Skeletal muscle cell (primary cell): ENCODE measurements at regions not wholly inside any gene's neighbourhood (a gene's known extent, or its start where the extent isn't known, plus 50 kb on each side); places are given as distances from the start of the nearest gene placed in this dataset.
"Not testable (repeated sequence)": the region's sequence is repeated elsewhere in the genome, so short reads cannot be mapped to it uniquely, and the experiment has no call there.

Source experiments
- DNase-seq: peaks from one replicate; pipeline ENCODE4 v3.0.0-alpha.2; 2010; ENCODE audit warnings: low read depth
- H3K4me3 ChIP-seq: 2 replicates; pipeline ENCODE4 v1.5.1; 2011; ENCODE audit warnings: low read depth, mild to moderate bottlenecking, control low read depth, low read length, moderate library complexity

DNA sequence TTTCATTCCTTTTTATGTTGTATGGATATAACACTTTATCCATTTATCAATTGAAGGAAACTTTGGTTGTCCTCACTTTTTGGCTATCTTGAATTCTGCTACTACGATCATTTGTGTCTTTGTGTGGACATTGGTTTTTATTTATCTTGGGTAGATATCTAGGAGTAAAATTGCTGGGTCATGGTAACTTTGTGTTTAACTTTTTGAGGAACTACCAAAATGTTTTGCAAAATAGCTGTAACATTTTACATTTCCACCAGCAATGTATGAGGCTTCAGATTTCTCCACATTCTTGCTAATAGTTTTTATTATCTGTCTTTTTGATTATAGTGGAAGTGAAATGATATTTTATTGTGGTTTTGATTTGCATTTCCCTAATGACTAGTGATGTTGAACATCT is 55.6 kb downstream of the TLNRD1 start:
- no peak for DNase-seq
- no peak overlapping the region for H3K4me3 ChIP-seq

DNA sequence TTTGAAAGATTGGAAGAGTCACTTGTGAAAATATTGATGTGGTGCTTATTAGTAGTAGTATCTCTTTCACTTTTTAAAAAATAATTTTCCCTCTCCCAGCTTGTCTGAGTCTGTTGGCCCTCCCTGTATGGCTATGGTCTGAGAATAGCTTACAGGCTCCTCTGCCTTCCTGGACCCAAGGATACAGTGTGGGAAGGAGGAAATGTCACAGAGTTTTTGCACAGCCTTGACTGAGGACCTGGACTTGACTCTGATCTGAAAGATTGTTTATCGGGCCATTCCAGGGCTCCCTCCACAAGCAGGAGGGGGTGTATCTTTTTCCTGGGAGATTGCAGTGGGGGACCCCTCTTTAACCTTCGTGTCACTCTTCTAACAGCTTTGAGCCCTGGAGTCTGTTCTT is 59.7 kb downstream of the TLNRD1 start:
- no peak for DNase-seq

DNA sequence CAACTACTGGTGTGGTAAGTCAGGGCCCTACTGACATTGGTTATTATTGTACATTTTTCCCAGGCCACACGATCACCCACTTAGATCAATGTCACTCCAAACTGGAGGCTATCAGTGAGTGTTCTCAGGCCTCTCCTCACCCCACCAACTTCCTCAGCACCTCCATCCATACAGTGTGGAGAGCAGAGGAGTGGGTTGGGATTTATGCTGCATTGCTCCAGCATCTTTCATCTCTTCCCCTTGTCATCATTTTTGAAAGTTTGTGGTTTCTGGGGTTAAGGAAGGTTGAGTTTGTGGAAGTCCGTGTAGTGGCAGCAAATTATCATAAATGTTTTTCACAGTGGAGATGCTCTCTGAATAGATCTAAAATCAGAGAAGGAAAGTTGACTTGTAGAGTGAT is 60.2 kb downstream of the TLNRD1 start:
- no peak overlapping the region for H3K4me3 ChIP-seq
- no peak for DNase-seq

More for the DNA sequence above, 59.7 kb downstream of the TLNRD1 start:
- H3K4me3 ChIP-seq = no peak overlapping the region

DNA sequence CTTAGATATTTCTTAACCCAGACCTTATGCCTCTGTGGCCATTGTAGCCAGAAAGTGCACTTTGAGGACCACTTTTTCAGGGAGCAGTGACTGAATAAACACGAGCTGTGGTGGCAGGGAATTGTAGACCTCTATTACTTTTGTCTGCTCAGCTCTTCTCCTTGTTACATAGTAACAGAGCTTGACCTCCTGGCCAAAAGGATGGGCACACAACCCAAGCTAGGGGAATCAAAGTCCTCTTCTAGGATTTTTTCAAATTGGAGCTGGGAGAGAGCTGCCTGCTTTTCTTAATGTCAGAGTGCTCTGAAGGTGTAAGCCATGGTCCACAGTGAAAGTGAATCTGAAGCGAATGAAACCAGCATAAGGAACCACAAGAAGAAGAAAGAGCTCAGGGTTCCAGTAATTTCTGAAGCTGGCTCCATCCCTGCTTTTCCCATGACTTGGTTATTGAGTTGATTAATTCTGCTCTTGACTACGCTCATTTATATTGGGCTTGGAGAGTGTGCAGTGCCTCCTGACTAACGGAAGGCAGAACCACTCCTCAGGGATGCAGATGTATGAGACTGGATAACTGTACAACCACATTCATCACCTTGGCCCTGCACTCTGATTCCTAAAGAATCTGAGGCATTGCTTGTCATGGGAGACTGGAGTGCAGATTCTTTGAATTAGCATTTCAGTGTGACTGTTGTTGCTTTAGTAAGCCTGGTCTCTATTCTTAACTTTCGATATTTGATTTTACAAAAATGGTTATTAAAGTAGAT is 60.9 kb downstream of the TLNRD1 start:
- no peak overlapping the region for H3K4me3 ChIP-seq

DNA sequence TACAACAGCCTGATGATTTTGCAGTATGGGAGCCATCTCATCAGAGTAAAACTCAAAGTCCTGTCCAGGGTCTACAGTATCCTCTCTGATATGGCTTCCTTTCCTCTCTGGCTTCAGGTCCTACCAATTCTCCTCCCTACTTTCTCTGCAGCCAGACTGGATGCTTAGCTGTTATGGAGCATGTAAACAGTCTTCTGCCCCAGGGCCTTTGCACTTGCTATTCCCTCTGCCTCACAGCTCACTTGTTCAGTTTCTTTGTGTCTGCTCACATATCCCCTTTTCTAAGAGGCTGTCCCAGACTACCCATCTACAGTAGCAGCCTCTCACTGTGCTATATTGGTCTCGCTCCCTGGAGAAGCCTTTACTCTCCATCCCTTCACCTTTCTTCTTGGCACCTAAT is 62.2 kb downstream of the TLNRD1 start:
- no peak overlapping the region for H3K4me3 ChIP-seq

More for the DNA sequence above, 60.9 kb downstream of the TLNRD1 start:
- peak; percentile 7 for DNase-seq

DNA sequence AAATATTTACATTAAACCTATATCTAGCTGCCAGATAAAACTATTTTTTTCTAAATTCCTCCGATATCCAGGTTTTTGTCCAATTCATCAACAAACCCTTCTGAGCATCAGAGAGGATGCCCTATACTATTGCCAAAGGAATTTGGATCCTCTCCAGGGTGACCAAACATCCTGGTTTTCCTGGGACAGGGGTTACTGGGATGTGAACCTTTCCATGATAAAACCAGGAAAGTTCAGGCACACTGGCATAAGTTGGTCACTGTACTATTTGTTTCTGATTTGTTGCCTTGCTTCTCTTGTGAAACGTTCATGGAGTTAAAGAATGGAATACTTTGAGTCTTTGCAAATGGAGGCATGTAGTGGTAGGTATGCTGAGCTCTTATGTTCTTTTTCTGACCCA is 63.5 kb downstream of the TLNRD1 start:
- H3K4me3 ChIP-seq = no peak overlapping the region

More for the DNA sequence above, 62.2 kb downstream of the TLNRD1 start:
- no peak for DNase-seq

DNA sequence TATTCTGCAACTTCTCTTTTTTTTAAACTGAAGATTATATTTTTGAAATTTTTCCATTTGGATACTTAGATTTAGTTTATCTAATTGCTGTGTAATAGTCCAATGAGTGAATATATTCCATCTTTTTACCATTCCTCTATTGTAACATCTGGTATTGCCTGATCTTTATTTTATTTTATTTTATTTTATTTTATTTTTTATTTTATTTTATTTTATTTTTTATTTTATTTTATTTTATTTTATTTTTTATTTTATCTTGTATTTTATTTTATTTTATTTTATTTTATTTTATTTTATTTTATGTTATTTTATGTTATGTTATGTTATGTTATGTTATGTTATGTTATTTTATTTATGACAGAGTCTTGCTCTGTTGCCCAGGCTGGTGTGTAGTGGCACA is 66.5 kb upstream of the CFAP161 start:
- not testable (repeated sequence) for DNase-seq, H3K4me3 ChIP-seq

More for the DNA sequence above, 63.5 kb downstream of the TLNRD1 start:
- no peak for DNase-seq

DNA sequence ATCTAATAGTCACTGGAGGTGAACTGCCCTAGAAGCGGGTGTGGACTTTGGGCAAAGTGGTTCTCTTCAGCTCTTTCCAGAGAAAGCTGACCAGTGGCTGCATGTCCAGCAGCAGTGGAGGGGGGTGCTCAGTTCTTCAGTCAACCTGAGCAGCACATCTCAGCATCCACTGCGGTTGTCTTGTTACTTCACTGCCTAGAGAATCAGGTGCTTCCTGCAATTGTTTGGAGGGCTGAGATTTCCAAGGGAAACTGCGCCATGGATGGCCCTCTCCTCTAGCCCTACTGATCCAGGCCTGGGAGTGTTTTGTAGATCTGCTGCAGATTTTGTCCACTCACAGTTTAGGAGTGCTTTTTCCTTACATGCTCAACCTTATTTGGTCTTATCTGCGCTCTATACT is 65.6 kb upstream of the CFAP161 start:
- DNase-seq = no peak
- no peak overlapping the region for H3K4me3 ChIP-seq

DNA sequence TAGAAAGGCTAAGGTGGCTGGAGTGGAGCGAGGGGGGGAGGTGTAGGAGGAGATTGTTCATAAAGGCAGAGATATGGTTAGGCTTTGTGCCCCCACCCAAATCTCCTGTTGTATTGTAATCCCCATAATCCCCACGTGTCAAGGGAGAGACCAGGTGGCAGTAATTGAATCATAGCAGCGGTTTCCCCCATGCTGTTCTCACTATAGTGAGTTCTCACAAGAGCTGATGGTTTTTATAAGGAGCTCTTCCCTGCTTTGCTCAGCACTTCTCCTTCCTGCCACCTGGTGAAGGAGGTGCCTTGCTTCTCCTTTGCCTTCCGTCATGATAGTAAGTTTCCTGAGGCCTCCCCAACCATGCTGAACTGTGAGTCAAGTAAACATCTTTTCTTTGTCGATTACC is 64.7 kb upstream of the CFAP161 start:
- H3K4me3 ChIP-seq = no peak overlapping the region
- DNase-seq = no peak

DNA sequence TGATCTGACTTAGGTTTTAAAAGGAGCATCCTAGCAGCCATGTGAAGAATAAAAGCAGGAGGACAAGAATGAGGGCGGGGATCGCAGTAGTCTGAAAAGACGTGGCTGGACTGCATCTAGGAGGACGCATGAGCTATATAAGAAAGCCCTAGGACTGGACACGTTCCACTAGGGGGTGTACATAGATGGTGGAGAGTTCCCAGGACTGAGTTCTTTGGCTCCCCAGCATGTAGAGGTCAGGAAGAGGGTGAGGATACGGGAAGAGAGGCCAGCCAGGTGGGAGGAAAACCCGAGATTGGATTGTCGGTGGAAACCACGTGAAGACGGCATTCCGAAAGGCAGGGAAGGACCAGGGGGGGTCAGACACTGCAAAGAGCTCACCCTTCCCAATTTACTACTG is 64.2 kb upstream of the CFAP161 start:
- no peak overlapping the region for H3K4me3 ChIP-seq
- DNase-seq = no peak

DNA sequence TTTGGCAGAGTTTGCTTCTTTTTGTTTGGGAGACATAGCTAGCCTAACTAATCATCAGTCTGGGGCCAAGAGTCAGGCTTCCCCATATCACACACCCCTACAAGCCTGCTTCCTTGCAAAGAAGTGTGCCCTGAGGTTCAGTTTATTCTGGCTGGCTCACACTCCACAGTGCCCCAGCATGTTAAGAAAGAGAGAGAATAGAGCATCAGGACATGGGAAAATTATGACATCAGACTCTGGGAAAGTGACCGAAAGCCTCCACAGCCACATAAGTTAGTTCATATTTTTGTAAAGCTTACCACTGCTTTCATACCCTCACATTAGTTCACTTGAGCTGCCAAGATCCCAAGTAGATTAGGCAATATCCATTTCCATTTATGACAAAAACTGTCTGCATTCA is 63.0 kb upstream of the CFAP161 start:
- DNase-seq = peak; percentile 86
- no peak overlapping the region for H3K4me3 ChIP-seq

DNA sequence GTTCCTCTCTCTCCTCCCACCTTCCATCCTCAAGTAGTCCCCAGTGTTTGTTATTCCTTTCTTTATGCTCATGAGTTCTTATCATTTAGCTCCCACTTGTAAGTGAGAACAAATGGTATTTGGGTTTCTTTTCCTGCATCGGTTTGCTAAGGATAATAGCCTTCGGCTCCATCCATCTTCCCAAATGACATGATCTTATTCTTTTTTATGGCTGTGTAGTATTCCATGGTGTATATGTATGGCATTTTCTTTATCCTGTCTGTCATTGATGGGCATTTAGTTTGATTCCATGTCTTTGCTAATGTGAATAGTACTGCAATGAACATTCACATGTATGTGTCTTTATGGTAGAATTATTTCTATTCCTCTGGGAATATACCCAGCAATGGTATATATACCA is 62.4 kb upstream of the CFAP161 start:
- DNase-seq = no peak

DNA sequence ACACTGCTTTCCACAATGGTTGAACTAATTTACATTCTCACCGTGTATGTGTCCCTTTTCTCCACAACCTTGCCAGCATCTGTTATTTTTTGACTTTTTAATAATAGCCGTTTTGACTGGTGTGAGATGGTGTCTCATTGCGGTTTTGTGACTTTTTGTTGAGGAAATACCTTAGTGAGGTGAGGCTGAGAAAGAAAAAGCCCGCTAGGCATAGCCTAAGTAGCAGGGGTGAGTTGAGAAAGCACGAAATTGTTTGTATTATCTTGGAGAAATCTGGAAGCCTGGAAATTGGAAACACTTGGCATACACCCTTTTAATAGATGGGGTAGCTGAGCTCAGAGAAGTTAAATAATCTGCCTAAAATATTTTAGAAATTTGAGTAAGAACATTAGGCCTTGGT is 61.5 kb upstream of the CFAP161 start:
- no peak for DNase-seq
- no peak overlapping the region for H3K4me3 ChIP-seq

More for the DNA sequence above, 62.4 kb upstream of the CFAP161 start:
- H3K4me3 ChIP-seq = no peak overlapping the region

DNA sequence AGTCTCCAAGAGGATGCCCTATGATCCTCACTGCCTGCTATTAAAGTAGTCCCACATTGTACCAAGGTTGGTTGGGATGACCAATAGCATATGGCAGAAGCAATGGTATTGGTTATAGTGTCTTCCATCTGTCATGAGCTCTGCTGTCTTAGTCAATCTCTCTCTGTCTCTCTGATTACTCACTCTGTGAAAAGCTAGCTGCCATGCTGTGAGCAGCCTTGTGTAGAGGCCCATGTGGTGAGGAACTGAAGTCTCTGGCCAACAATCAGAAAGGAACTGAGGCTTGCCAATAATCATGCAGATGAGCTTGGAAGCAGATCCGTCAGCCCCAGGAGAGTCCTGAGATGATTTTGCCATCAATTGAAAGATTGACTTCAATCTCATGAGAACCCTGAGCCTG is 60.3 kb upstream of the CFAP161 start:
- no peak for DNase-seq
- no peak overlapping the region for H3K4me3 ChIP-seq

DNA sequence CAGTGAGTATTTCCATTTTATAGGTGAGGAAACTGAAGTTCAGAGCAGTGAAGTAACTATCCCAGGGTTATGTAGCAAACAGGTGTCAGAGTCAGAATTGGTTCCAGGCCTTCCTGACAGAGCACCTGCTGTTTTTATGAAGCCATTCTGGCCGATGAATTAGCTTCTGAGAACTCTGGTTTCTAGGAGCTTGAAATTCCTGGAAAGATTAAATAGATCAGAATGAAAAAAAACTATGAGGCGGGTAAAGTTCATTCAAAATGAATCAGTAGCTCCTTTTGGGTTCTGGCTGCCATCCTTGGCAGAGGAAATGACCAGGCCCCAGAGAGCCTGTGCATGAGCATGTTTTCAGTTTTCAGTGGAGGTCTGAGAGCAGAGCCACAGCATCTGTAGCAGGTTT is 59.3 kb upstream of the CFAP161 start:
- no peak overlapping the region for H3K4me3 ChIP-seq
- DNase-seq = no peak

DNA sequence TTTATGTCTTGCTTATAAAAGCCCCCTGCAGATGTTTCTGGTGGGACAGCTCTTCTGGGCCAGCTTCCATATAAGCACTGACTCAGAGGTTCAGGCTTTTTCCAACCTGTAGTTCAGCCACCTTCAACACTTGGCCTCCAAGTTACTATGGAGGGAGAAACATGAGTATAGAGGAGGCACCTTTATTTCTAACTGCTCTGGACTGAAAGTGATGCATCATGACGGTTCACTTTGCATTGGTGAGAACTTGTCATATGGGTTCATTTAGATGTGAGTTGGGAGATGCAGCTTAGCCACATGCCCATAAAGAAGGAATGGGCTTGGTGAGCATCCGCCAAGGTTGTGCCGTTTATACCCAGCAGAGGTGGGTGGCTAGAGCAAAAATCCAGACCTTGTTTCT is 58.8 kb upstream of the CFAP161 start:
- H3K4me3 ChIP-seq = no peak overlapping the region
- DNase-seq = no peak

DNA sequence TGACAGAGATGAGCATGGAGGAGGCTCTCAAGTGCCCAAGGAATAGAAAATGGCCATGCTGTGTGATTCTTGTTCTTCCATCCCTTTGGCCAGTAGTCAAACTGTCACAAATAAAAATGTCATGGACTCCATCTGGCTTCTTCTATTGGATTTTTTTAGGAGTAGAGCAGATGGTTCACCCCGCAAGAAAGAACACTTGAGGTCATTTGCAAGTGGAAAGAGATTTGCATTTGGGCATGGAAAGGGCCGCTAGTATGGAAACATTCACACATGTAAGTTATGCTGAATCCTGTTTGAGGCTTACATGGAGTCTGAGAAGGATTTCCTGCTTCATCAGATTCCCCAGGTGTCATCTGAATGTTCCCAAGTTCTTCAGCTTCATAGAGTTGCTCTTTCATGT is 53.1 kb upstream of the CFAP161 start:
- H3K4me3 ChIP-seq = no peak overlapping the region
- no peak for DNase-seq

DNA sequence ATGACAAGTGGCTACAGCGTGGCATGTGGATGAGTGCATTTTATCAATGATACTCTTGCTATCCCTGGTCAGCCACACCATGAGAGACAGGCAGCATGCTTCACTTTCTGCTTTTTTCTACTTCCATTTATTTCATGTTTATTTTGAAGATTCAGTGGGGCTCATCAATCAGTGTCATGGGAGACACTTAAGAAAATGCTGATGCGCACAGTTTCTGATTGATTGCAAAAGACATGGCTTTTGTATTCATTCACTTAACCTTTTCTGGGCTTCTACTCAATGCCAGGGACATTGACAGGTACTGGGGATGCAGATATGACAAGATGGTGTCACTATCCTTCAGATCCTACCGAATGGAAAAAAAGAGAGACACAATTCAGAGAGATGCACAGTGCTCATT is 50.9 kb upstream of the CFAP161 start:
- DNase-seq = no peak
- H3K4me3 ChIP-seq = no peak overlapping the region
